ENCODE measurements at regions not wholly inside any gene's neighbourhood (a gene's known extent, or its start where the extent isn't known, plus 50 kb on each side); places are given as distances from the start of the nearest gene placed in this dataset.

- H3K4me3 ChIP-seq (ENCODE audit: insufficient read depth, low read depth, low read length), result no peak overlapping the region
- H3K9me3 ChIP-seq (ENCODE audit: control insufficient read depth, insufficient read depth, low read length), result no peaks in the 10 kb centered on the region
- H4K91ac ChIP-seq (ENCODE audit: insufficient read depth, low read depth, low read length), result no peak overlapping the region
- no peak overlapping the region for H3K18ac ChIP-seq (ENCODE audit: low read depth, low read length)
- no TSS peak for BruUV-seq (replicated peaks)
- H3K56ac ChIP-seq (ENCODE audit: extremely low read depth, insufficient read depth, low read length), result no peak overlapping the region
- peaks cover 5% of the 10 kb centered on the region; the same call in 1 of the 2 replicates for H3K27me3 ChIP-seq (ENCODE audit: control insufficient read depth, insufficient read depth, low read length)
- H2BK15ac ChIP-seq (ENCODE audit: low read depth, low read length), result no peak overlapping the region
- no peaks in the 10 kb centered on the region for H3K79me1 ChIP-seq (ENCODE audit: low read depth in 1 of 2, low read length in 2 of 2)
- H2AFZ ChIP-seq (replicated peaks; ENCODE audit: low read length, poor library complexity), result no peak overlapping the region
- no peak overlapping the region for H3K23ac ChIP-seq (ENCODE audit: low read depth, low read length)
- no peak overlapping the region for H2BK20ac ChIP-seq (ENCODE audit: low read depth, low read length)
- no peak for ATAC-seq (ENCODE audit: low read depth)
- no peak overlapping the region for H2AK5ac ChIP-seq (ENCODE audit: low read depth, low read length)
- H3K36me3 ChIP-seq (ENCODE audit: control insufficient read depth, insufficient read depth, low read length), result no peaks in the 10 kb centered on the region
- in situ Hi-C loops (cut with MboI; ENCODE audit: low sequenced_read_pairs), result no loop called here
- H3K14ac ChIP-seq (replicated peaks; ENCODE audit: low read depth, low read length), result no peak overlapping the region
- H4K5ac ChIP-seq (ENCODE audit: low read depth, low read length), result no peak overlapping the region
- no peak overlapping the region for H2BK5ac ChIP-seq (ENCODE audit: low read depth, low read length, poor library complexity, severe bottlenecking)
- H3K4me2 ChIP-seq (ENCODE audit: low read depth, low read length), result no peak overlapping the region
- dilution Hi-C loops (cut with HindIII; ENCODE audit: low sequenced_read_pairs, unreplicated experiment), result no loop called here
- no peak overlapping the region for H3K9ac ChIP-seq (ENCODE audit: low read depth, low read length)
- no peak overlapping the region for H4K8ac ChIP-seq (ENCODE audit: low read depth in 2 of 2, low read length in 2 of 2)
- CTCF ChIA-PET, result interaction anchor here (1.0 kb wide), 1 partner anchor 9 kb away, joined by 3 read pairs; no protein-coding TSS in a partner anchor
- H2AK9ac ChIP-seq (replicated peaks; ENCODE audit: low read depth, low read length, poor library complexity), result no peak overlapping the region
- no peak overlapping the region for H3K27ac ChIP-seq (ENCODE audit: insufficient read depth, low read length)
- whole genome bisulfite sequencing, 2 experiments (ENCODE audit: extremely low coverage in 2 of 2, insufficient read length in 1 of 2), result no CpG with 5 or more reads among the region's 10 CpGs
- POLR2A ChIA-PET (ENCODE audit: unreplicated experiment), result no interaction called here
- H4K20me1 ChIP-seq (ENCODE audit: insufficient read depth, low read length), result no peaks in the 10 kb centered on the region
- H2BK120ac ChIP-seq (ENCODE audit: low read depth, low read length), result no peak overlapping the region
- intact Hi-C loops (cut with micrococcal nuclease), result no loop called here
- H3K4ac ChIP-seq (ENCODE audit: low read depth, low read length), result no peak overlapping the region
- DNase-seq, result no peak
- no peaks in the 10 kb centered on the region for H3K9me1 ChIP-seq (ENCODE audit: insufficient read depth, low read length)
- no peak for TF ChIP-seq NFE2L2 (IDR thresholded peaks at IDR 0.05; ENCODE audit: low read depth, low read length)
- no peak for TF ChIP-seq ELK1 (IDR thresholded peaks at IDR 0.05; ENCODE audit: borderline replicate concordance, low read depth, low read length)
- no peaks in the 10 kb centered on the region for H3K4me1 ChIP-seq (ENCODE audit: control insufficient read depth, insufficient read depth, low read length)
These were observed 56.8 kb upstream of the PARP11 start for GRCh38 chr12:3929875-3930615.

All from IMR-90 (cell line).